ENCODE measurements at regions not wholly inside any gene's neighbourhood (a gene's known extent, or its start where the extent isn't known, plus 50 kb on each side); places are given as distances from the start of the nearest gene placed in this dataset.

DNA sequence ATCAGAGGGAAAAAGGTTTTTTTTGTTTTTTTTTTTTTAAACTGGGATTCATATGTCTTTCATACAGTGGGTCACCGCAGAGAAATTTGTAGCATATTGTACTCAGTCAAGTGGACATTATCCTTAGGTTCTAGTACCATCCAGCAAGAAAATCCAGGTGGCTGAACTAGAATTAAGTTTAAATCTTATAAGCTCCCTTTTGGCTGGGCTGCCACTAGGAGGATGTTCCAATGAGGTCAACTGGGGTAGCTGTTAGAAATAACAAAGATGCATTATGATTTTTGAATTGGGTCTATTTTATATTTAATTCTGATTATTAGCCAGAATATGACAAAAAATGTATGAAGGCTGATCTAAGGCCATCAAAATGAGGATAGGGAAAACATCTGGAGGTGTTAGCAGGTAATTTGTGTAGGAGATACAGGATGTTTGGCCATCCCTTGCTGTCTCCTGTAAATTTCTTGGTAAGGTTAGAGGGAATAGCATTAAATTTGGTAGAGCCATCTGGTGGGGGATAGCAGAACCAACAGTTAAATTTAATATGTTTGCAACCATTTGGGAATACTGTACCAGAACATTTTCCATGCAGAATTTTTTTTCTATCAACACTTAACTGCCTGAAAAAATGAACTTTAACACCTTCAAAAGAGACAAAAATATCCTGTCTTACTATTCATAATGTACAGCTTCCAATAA is 568.5 kb upstream of the B3GALT2 start:
- Histone ChIP-seq H3K4me1 (no peaks in the 10 kb centered on the region), H3K9me3 (no peaks in the 10 kb centered on the region), H3K27me3 (no peaks in the 10 kb centered on the region), H3K4me3 (no peak overlapping the region), H3K36me3 (no peaks in the 10 kb centered on the region), H3K27ac (no peak overlapping the region)
- no peak for DNase-seq (ENCODE audit: low spot score in 2 of 2)
- TF ChIP-seq EP300 (IDR thresholded peaks at IDR 0.05) (no peak), POLR2A (IDR thresholded peaks at IDR 0.05) (no peak), POLR2AphosphoS5 (IDR thresholded peaks at IDR 0.05) (no peak)
- TF ChIP-seq, protein P1, sequence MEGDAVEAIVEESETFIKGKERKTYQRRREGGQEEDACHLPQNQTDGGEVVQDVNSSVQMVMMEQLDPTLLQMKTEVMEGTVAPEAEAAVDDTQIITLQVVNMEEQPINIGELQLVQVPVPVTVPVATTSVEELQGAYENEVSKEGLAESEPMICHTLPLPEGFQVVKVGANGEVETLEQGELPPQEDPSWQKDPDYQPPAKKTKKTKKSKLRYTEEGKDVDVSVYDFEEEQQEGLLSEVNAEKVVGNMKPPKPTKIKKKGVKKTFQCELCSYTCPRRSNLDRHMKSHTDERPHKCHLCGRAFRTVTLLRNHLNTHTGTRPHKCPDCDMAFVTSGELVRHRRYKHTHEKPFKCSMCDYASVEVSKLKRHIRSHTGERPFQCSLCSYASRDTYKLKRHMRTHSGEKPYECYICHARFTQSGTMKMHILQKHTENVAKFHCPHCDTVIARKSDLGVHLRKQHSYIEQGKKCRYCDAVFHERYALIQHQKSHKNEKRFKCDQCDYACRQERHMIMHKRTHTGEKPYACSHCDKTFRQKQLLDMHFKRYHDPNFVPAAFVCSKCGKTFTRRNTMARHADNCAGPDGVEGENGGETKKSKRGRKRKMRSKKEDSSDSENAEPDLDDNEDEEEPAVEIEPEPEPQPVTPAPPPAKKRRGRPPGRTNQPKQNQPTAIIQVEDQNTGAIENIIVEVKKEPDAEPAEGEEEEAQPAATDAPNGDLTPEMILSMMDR (IDR thresholded peaks at IDR 0.05) = no peak
- WGBS = 100% methylated on average over 1 of the region's 1 CpG

DNA sequence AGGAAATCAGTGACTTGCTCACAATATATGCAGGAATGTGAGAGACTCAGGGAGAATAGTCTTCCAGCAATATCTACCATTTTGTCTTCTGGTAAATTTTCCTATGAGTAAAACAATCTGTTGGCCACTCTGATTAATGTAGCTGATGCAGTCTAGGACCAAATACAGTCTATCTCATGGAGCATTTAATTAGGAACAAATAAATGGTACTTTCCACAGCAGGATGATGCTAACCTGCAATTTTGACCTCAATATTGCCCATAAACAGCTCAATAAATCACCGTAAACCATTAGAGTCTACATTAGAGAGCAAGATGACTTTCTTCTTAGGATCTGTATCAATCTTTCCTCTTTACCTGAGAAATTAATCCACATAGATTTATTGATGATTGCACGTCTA is 567.7 kb upstream of the B3GALT2 start:
- Histone ChIP-seq H3K9me3 (no peaks in the 10 kb centered on the region), H3K36me3 (no peaks in the 10 kb centered on the region), H3K4me3 (no peak overlapping the region), H3K27me3 (no peaks in the 10 kb centered on the region), H3K27ac (no peak overlapping the region), H3K4me1 (no peaks in the 10 kb centered on the region)
- no peak for DNase-seq (ENCODE audit: low spot score in 2 of 2)
- 96% methylated on average over 2 of the region's 2 CpGs for WGBS
- TF ChIP-seq, protein P1 (IDR thresholded peaks at IDR 0.05) = no peak
- no peak for TF ChIP-seq POLR2A (IDR thresholded peaks at IDR 0.05)
- TF ChIP-seq POLR2AphosphoS5 (IDR thresholded peaks at IDR 0.05) = no peak
- no peak for TF ChIP-seq EP300 (IDR thresholded peaks at IDR 0.05)

DNA sequence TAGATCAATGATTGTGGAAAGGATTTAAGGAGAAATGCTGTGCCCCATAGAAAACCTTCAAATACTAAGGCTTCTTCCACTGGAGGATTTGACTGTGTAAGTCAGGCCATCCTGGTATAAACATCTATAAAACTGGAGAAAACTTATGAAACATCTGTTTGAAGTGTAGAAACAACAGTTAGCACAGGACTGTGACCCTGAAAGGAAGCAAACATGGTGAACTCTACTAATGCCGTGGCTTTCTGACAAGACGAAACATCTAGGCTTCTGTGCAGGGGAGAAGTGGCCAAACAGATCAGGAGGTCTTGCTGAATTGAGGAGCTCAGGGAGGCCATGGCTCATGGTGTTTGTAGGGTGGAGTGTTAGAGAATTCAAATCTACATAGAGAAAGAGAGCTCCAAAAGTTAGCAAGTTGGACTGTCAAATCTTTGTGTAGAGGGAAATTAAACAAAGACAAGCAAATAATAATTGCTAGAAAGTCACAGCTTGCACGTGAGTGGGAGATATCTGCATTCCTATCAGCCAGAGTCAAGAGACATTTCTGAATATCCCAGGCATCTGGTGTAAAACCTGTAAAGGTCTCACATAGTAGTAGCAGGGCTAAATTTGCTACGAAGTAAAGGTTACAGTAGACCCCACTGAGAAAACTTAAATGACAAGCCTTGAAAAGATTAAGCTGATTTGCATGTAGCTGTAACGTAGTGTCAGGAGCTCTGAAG is 566.8 kb upstream of the B3GALT2 start:
- TF ChIP-seq EP300 (IDR thresholded peaks at IDR 0.05) (no peak), POLR2AphosphoS5 (IDR thresholded peaks at IDR 0.05) (no peak), POLR2A (IDR thresholded peaks at IDR 0.05) (no peak)
- TF ChIP-seq, protein P1 (IDR thresholded peaks at IDR 0.05) = no peak
- no peak for DNase-seq (ENCODE audit: low spot score in 2 of 2)
- H3K4me1 ChIP-seq = no peaks in the 10 kb centered on the region
- WGBS = 88% methylated on average over 5 of the region's 5 CpGs
- no peaks in the 10 kb centered on the region for H3K9me3 ChIP-seq
- H3K27ac ChIP-seq = no peak overlapping the region
- H3K4me3 ChIP-seq = no peak overlapping the region
- no peaks in the 10 kb centered on the region for H3K27me3 ChIP-seq
- no peaks in the 10 kb centered on the region for H3K36me3 ChIP-seq

DNA sequence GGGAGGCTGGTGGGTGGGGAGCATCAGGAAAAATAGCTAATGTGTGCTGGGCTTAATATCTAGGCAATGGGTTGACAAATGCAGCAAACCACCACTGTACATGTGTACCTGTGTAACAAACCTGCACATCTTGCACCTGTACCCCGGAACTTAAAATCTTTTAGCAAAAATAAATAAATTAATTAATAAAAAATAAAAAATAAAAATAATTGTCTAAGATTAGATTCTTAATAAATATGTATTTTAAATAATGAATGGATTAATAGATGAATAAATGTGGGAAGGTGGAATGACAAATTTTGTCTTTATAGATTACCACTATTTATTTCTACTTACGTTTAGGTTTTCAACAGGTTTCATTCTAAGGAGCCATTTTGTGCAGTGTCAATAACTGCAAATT is 563.5 kb upstream of the B3GALT2 start:
- H3K9me3 ChIP-seq = no peaks in the 10 kb centered on the region
- H3K36me3 ChIP-seq = no peaks in the 10 kb centered on the region
- no peak for DNase-seq (ENCODE audit: low spot score in 2 of 2)
- no peaks in the 10 kb centered on the region for H3K27me3 ChIP-seq
- H3K4me1 ChIP-seq = no peaks in the 10 kb centered on the region
- no peak overlapping the region for H3K4me3 ChIP-seq
- TF ChIP-seq POLR2A (IDR thresholded peaks at IDR 0.05) (no peak), EP300 (IDR thresholded peaks at IDR 0.05) (no peak), POLR2AphosphoS5 (IDR thresholded peaks at IDR 0.05) (no peak)
- TF ChIP-seq, protein P1 (IDR thresholded peaks at IDR 0.05) = no peak
- H3K27ac ChIP-seq = no peak overlapping the region
- WGBS = 95% methylated on average over 2 of the region's 2 CpGs

DNA sequence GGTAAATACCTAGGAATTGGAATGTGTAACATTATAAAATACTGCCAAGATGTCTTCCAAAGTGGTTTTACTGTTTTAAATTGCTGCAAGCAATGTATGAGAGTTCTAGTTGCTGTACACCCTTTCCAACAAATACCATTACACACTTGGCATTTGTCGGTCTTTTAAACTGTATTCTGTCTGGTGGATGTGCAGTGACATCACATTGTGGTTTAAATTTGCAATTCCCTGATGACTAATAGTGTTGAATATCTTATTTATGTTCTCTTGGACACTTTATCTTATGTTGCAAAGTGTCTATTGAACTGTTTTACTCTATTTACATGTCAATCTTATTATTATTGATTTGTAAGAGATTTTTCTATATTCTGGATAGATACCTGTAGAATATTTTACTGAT is 561.2 kb upstream of the B3GALT2 start:
- Histone ChIP-seq H3K27ac (no peak overlapping the region), H3K4me1 (no peaks in the 10 kb centered on the region), H3K4me3 (no peak overlapping the region), H3K9me3 (no peaks in the 10 kb centered on the region), H3K27me3 (no peaks in the 10 kb centered on the region), H3K36me3 (no peaks in the 10 kb centered on the region)
- TF ChIP-seq POLR2AphosphoS5 (IDR thresholded peaks at IDR 0.05) = no peak
- no peak for TF ChIP-seq EP300 (IDR thresholded peaks at IDR 0.05)
- TF ChIP-seq, protein P1 (IDR thresholded peaks at IDR 0.05) = no peak
- no peak for TF ChIP-seq POLR2A (IDR thresholded peaks at IDR 0.05)
- 70% methylated on average over 1 of the region's 1 CpG for WGBS
- no peak for DNase-seq (ENCODE audit: low spot score in 2 of 2)
